ENCODE measurements at regions not wholly inside any gene's neighbourhood (a gene's known extent, or its start where the extent isn't known, plus 50 kb on each side); places are given as distances from the start of the nearest gene placed in this dataset.

- TF ChIP-seq CTCF (IDR thresholded peaks at IDR 0.05; ENCODE audit: poor library complexity), result no peak
- no peak for TF ChIP-seq EZH2 (IDR thresholded peaks at IDR 0.05; ENCODE audit: borderline replicate concordance)
Measured at GRCh38 chr1:24989082-24989481, 59.0 kb upstream of the RUNX3 start.
